H9 (cell line): ENCODE measurements at regions not wholly inside any gene's neighbourhood (a gene's known extent, or its start where the extent isn't known, plus 50 kb on each side); places are given as distances from the start of the nearest gene placed in this dataset.

ENCODE experiments used
- DNase-seq: peaks from one replicate; pipeline ENCODE4 v3.0.0-alpha.2; 2017
- H2AFZ ChIP-seq: one replicate; pipeline ENCODE4 v1.6.1; 2013; ENCODE audit warnings: mild to moderate bottlenecking, low read length, control low read depth, moderate library complexity
- H2AK5ac ChIP-seq: 2 replicates; pipeline ENCODE4 v1.6.1; 2013; ENCODE audit warnings: low read length, control low read depth, mixed read lengths; ENCODE audit not compliant: insufficient read length
- H2BK120ac ChIP-seq: one replicate; pipeline ENCODE4 v1.6.1; 2013; ENCODE audit warnings: low read depth, mild to moderate bottlenecking, low read length, control low read depth, inconsistent platforms; ENCODE audit not compliant: poor library complexity, severe bottlenecking
- H2BK12ac ChIP-seq: 2 replicates; pipeline ENCODE4 v1.6.1; 2013; ENCODE audit warnings: low read length, control low read depth, mixed read lengths, low read depth; ENCODE audit not compliant: insufficient read length
- H2BK15ac ChIP-seq: 2 replicates; pipeline ENCODE4 v1.6.1; 2013; ENCODE audit warnings: low read depth, low read length, control low read depth
- H2BK20ac ChIP-seq: one replicate; pipeline ENCODE4 v1.6.1; 2013; ENCODE audit warnings: low read depth, mild to moderate bottlenecking, low read length, control low read depth, inconsistent platforms; ENCODE audit not compliant: poor library complexity, severe bottlenecking
- H2BK5ac ChIP-seq: 2 replicates; pipeline ENCODE4 v1.6.1; 2013; ENCODE audit warnings: low read length, control low read depth, mixed read lengths; ENCODE audit not compliant: insufficient read length
- H3K14ac ChIP-seq: 2 replicates; pipeline ENCODE4 v1.6.1; 2013; ENCODE audit warnings: low read length, control low read depth; ENCODE audit not compliant: insufficient read depth
- H3K18ac ChIP-seq: 2 replicates; pipeline ENCODE4 v1.6.1; 2013; ENCODE audit warnings: low read depth, mild to moderate bottlenecking, mixed read lengths, low read length, control low read depth; ENCODE audit not compliant: insufficient read length
- H3K23ac ChIP-seq: 2 replicates; pipeline ENCODE4 v1.6.1; 2013; ENCODE audit warnings: low read length, control low read depth, mixed read lengths, low read depth; ENCODE audit not compliant: insufficient read length
- H3K23me2 ChIP-seq: 2 replicates; pipeline ENCODE4 v1.6.1; 2013; ENCODE audit warnings: low read depth, mild to moderate bottlenecking, mixed read lengths, low read length, control low read depth; ENCODE audit not compliant: insufficient read length, poor library complexity, severe bottlenecking
- H3K27ac ChIP-seq: 2 replicates; pipeline ENCODE4 v1.5.1; 2013; ENCODE audit warnings: low read length, control low read depth, mixed read lengths, low read depth; ENCODE audit not compliant: insufficient read length
- H3K27me3 ChIP-seq: 2 replicates; pipeline ENCODE4 v1.6.1; 2013; ENCODE audit warnings: low read length, control low read depth, inconsistent platforms; ENCODE audit not compliant: insufficient read depth
- H3K4ac ChIP-seq: 2 replicates; pipeline ENCODE4 v1.6.1; 2013; ENCODE audit warnings: low read depth, mild to moderate bottlenecking, control low read depth, inconsistent platforms, low read length, moderate library complexity
- H3K4me1 ChIP-seq: 2 replicates; pipeline ENCODE4 v1.6.1; 2013; ENCODE audit warnings: low read length, control low read depth, inconsistent platforms; ENCODE audit not compliant: insufficient read depth
- H3K4me2 ChIP-seq: 2 replicates; pipeline ENCODE4 v1.6.1; 2013; ENCODE audit warnings: low read length, control low read depth, mixed read lengths; ENCODE audit not compliant: insufficient read length, insufficient read depth
- H3K56ac ChIP-seq: 2 replicates; pipeline ENCODE4 v1.6.1; 2013; ENCODE audit warnings: low read depth, mild to moderate bottlenecking, mixed read lengths, low read length, control low read depth; ENCODE audit not compliant: insufficient read length
- H3K79me1 ChIP-seq: 2 replicates; pipeline ENCODE4 v1.6.1; 2013; ENCODE audit warnings: low read depth, mild to moderate bottlenecking, moderate library complexity, low read length, control low read depth, inconsistent platforms; ENCODE audit not compliant: insufficient read depth, poor library complexity, severe bottlenecking
- H3K79me2 ChIP-seq: 2 replicates; pipeline ENCODE4 v1.6.1; 2013; ENCODE audit warnings: low read length, control low read depth, inconsistent platforms; ENCODE audit not compliant: insufficient read depth
- H3K9ac ChIP-seq: 2 replicates; pipeline ENCODE4 v1.6.1; 2013; ENCODE audit warnings: low read length, control low read depth, mixed read lengths; ENCODE audit not compliant: insufficient read length; ENCODE audit errors: extremely low read depth
- H3K9me3 ChIP-seq: one replicate; pipeline ENCODE4 v1.6.1; 2013; ENCODE audit warnings: low read depth, low read length, inconsistent platforms; ENCODE audit not compliant: control insufficient read depth
- H3T11ph ChIP-seq: one replicate; pipeline ENCODE4 v1.6.1; 2013; ENCODE audit warnings: mild to moderate bottlenecking, low read length, control low read depth, inconsistent platforms
- H4K20me1 ChIP-seq: one replicate; pipeline ENCODE4 v1.6.1; 2013; ENCODE audit not compliant: control insufficient read depth, insufficient read length, insufficient read depth
- H4K5ac ChIP-seq: 2 replicates; pipeline ENCODE4 v1.6.1; 2013; ENCODE audit warnings: low read depth, mild to moderate bottlenecking, mixed read lengths, low read length, control low read depth; ENCODE audit not compliant: insufficient read length
- H4K8ac ChIP-seq: replicated peaks from 2 replicates; pipeline ENCODE4 v1.6.1; 2013; ENCODE audit warnings: low read length, control low read depth, mixed read lengths, low read depth; ENCODE audit not compliant: insufficient read length
- H4K91ac ChIP-seq: 2 replicates; pipeline ENCODE4 v1.6.1; 2013; ENCODE audit warnings: low read depth, mild to moderate bottlenecking, moderate library complexity, mixed read lengths, low read length, control low read depth; ENCODE audit not compliant: insufficient read length
- H3K27ac Mint-ChIP-seq, 3 experiments: 2 replicates in 2 of 3; 3 replicates in 1 of 3; pipeline ENCODE4 v1.8.0; 2020 to 2021; ENCODE audit warnings: mixed read lengths in 3 of 3, mild to moderate bottlenecking in 1 of 3, moderate library complexity in 1 of 3
- H3K27me3 Mint-ChIP-seq: 2 replicates; pipeline ENCODE4 v1.8.0; 2021; ENCODE audit warnings: low read depth, mild to moderate bottlenecking, moderate library complexity, mixed read lengths
- H3K36me3 Mint-ChIP-seq, 3 experiments: 2 replicates in 2 of 3; 3 replicates in 1 of 3; pipeline ENCODE4 v1.8.0; 2020 to 2021; ENCODE audit warnings: low read depth in 3 of 3, mixed read lengths in 3 of 3; ENCODE audit not compliant: insufficient read depth in 1 of 3
- H3K4me1 Mint-ChIP-seq, 2 experiments: 2 replicates each; pipeline ENCODE4 v1.8.0; 2020; ENCODE audit warnings: mixed read lengths in 2 of 2
- H3K4me3 Mint-ChIP-seq, 2 experiments: 2 replicates in 1 of 2; 3 replicates in 1 of 2; pipeline ENCODE4 v1.8.0; 2020 to 2021; ENCODE audit warnings: mild to moderate bottlenecking in 2 of 2, mixed read lengths in 2 of 2, moderate library complexity in 1 of 2
- H3K9me3 Mint-ChIP-seq, 2 experiments: 2 replicates in 1 of 2; 3 replicates in 1 of 2; pipeline ENCODE4 v1.8.0; 2020; ENCODE audit warnings: mild to moderate bottlenecking in 2 of 2, mixed read lengths in 2 of 2, moderate library complexity in 1 of 2
- CTCF ChIP-seq: fragments of 200-600 bp; sonication (generic); conservative IDR thresholded peaks from 3 replicates; pipeline ENCODE4 v1.8.0; 2021; ENCODE audit warnings: antibody characterized with exemption, mild to moderate bottlenecking
- WGBS: extraction: QIAGEN DNeasy Blood & Tissue Kit; methylation state at CpG from one replicate; pipeline ENCODE4 v1.1.7; 2013; ENCODE audit warnings: missing lambda C conversion rate, low lambda C conversion rate, mixed read lengths; ENCODE audit not compliant: insufficient read length; ENCODE audit errors: extremely low coverage; 5-methylcytosine and 5-hydroxymethylcytosine counted together

DNA sequence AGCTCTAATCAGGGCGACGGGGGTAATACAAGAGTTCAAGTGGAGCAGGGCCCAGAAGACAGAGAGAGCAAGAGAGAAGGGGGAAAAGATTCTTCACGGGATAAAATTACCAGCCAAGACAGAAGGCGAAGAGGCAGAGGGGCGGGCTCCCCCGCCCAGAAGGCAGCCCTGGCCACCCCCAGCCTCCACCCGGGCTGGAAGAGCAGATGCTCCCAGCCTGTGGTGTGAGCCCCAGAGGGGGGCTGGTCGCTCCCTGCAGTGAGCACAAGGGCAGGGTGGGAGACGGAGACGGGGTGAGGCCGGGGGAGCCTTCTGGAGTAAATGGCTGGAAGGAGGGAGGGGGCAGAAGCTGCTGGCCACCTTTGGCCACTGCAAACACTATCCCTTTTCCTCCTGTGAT, 1035.6 kb downstream of the VRK1 start:
- H2BK12ac ChIP-seq: no peak overlapping the region
- H3K79me2 ChIP-seq: no peaks in the 10 kb centered on the region
- H3K4ac ChIP-seq: no peak overlapping the region
- no peak overlapping the region for H3K4me2 ChIP-seq
- H3K9ac ChIP-seq: no peak overlapping the region
- H3K79me1 ChIP-seq: no peaks in the 10 kb centered on the region
- H3K23ac ChIP-seq: no peak overlapping the region
- Mint-ChIP-seq H3K4me1 (peaks cover 5 to 6% of the 10 kb centered on the region in 2 experiments; a peak in 3 of 4 replicates), H3K27me3 (no peaks in the 10 kb centered on the region), H3K4me3 (no peak overlapping the region), H3K36me3 (no peaks in the 10 kb centered on the region; a peak in 1 of 7 replicates), H3K9me3 (no peaks in the 10 kb centered on the region), H3K27ac (no peak overlapping the region)
- H3K4me1 ChIP-seq: no peaks in the 10 kb centered on the region
- H2BK20ac ChIP-seq: no peak overlapping the region
- no peak overlapping the region for H4K8ac ChIP-seq
- WGBS: no CpG with 5 or more reads among the region's 11 CpGs
- no peak overlapping the region for H3K18ac ChIP-seq
- no peak for DNase-seq
- no peak for TF ChIP-seq CTCF
- H3K56ac ChIP-seq: no peak overlapping the region
- no peaks in the 10 kb centered on the region for H3K9me3 ChIP-seq
- H4K5ac ChIP-seq: no peak overlapping the region
- H3T11ph ChIP-seq: no peak overlapping the region
- no peak overlapping the region for H3K27ac ChIP-seq
- H2BK15ac ChIP-seq: no peak overlapping the region
- H2BK5ac ChIP-seq: no peak overlapping the region
- H3K23me2 ChIP-seq: no peaks in the 10 kb centered on the region
- H4K91ac ChIP-seq: no peak overlapping the region
- no peaks in the 10 kb centered on the region for H4K20me1 ChIP-seq
- H3K14ac ChIP-seq: no peak overlapping the region
- H2AFZ ChIP-seq: no peak overlapping the region
- no peaks in the 10 kb centered on the region for H3K27me3 ChIP-seq
- H2BK120ac ChIP-seq: no peak overlapping the region
- no peak overlapping the region for H2AK5ac ChIP-seq
